Skeletal muscle cell (primary cell): ENCODE measurements at regions not wholly inside any gene's neighbourhood (a gene's known extent, or its start where the extent isn't known, plus 50 kb on each side); places are given as distances from the start of the nearest gene placed in this dataset.

ENCODE experiments used
- DNase-seq: peaks from one replicate; pipeline ENCODE4 v3.0.0-alpha.2; 2010; ENCODE audit warnings: low read depth
- H3K4me3 ChIP-seq: 2 replicates; pipeline ENCODE4 v1.5.1; 2011; ENCODE audit warnings: low read depth, mild to moderate bottlenecking, control low read depth, low read length, moderate library complexity

- no peak for DNase-seq
- H3K4me3 ChIP-seq: no peak overlapping the region
These were observed 2339.2 kb downstream of the MAT2B start for GRCh38 chr5:165844571-165844970.

DNA sequence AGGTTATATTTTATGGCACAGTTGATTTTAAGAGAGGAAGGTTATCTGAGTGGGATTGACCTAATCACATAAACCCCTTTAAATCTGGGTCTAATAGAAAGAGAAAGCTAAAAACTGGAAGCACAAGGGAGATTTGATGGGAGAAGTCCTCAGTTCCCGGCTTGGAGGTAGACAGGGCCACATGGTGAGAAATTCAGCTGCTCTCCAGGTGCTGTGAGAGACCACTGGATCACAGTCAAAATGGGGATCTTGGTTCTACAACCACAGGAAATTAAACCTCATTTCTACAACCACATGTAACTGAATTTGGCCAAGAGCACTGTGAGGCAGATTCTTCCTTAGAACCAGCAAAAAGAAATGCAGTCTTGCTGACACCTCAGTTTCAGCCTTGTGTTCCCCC lies 2352.7 kb downstream of the MAT2B start:
- DNase-seq: no peak
- H3K4me3 ChIP-seq: no peak overlapping the region

DNA sequence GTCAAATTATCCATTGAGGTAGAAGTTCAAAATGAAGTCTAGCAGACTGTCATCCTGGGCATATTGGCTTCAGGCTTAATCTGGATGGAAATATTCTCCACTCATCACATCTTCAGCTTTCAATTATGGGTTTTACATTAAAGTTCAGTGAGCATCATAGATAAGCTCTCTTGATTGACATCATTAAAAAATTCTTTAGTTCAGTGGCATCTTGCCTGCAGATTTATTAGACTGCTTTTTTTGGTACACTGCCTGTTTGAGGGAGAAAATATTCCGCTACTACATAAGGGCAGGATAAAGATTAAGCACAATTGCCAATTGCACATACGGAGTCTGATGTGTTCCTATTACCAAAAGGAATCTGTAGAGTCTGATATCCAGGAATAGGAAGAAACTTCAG lies 2353.8 kb downstream of the MAT2B start:
- no peak overlapping the region for H3K4me3 ChIP-seq
- no peak for DNase-seq

DNA sequence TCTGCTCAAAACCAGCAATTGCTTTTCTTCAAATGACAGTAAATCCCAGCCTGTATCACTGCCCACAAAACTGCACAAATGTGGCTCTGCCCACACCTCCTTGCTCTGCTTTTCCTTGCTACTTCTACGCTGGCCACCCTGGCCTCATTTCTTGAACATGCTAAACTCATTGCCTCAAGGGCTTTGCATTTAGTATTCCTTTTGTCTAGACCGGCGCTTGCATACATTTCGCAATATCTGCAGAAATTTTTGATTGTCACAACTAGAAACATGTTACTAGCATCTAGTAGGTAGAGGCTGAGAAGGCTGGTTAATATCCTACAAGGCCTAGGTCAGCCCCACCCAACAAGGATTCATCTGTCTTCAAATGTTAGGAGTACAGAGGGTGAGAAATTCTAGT lies 2357.8 kb downstream of the MAT2B start:
- DNase-seq: no peak
- H3K4me3 ChIP-seq: no peak overlapping the region

GRCh38 chr5:165871291-165871690 lies 2365.9 kb downstream of the MAT2B start:
- no peak for DNase-seq
- no peak overlapping the region for H3K4me3 ChIP-seq

GRCh38 chr5:165874851-165875250 lies 2369.4 kb downstream of the MAT2B start:
- no peak for DNase-seq
- H3K4me3 ChIP-seq: no peak overlapping the region

DNA sequence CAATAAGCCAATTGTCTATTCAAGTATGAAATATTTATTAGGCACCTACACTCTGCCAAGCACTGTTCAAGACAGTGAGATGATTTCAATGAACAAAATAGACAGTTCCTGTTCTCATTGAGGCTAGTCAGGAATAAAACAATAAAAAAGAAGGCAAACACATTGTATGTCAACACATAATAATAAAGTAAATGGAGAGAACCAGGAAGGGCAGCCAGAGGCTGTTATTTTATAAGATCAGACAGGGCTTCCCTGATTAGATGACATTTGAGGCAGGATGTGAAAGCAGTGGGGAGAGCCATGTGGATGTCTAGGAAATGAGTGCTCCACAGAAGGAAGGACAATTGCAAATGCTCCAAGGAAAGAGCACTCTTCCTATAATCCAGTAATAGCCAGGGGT lies 2371.1 kb downstream of the MAT2B start:
- DNase-seq: no peak
- H3K4me3 ChIP-seq: no peak overlapping the region

DNA sequence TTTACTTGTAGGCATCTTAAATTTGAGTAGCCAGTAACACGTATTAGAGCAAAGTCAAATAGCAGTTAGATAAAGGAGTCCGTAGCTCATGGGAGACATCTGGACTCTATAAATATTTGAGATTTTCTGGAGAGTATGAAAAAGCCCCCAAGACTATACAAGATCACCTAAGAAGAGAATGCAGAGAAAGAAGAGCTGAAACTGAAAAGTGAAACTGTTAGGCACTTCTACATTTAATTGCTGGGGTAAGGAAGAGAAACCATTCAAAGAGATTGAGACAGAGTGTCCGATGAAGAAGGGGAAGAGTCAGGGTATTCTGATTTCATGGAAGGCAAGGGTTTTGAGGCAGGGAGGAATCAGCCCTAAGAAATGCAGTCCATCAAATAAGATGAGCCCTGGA lies 2372.1 kb downstream of the MAT2B start:
- no peak overlapping the region for H3K4me3 ChIP-seq

GRCh38 chr5:165881259-165881658 lies 2375.8 kb downstream of the MAT2B start:
- no peak for DNase-seq
- no peak overlapping the region for H3K4me3 ChIP-seq

More for the DNA sequence above, 2372.1 kb downstream of the MAT2B start:
- DNase-seq: no peak

DNA sequence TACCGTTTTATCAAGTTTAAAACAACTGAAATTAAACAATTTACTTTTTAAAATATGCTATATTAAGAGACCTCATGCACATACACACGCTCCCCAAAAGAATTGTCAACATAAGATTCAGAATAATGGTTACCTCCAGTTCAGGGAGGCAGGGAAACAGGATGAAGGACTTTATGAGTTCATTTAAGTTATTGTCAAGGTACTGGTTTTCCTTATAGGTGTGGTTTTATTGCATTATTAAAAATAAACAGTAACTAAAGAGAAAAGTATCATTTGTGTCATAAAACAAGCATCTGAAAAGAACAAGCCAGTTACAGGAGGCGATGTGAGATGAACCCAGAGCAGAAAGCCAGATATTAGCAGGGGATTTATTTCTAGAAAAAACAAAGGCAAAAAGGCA lies 2376.7 kb downstream of the MAT2B start:
- DNase-seq: no peak
- H3K4me3 ChIP-seq: no peak overlapping the region

DNA sequence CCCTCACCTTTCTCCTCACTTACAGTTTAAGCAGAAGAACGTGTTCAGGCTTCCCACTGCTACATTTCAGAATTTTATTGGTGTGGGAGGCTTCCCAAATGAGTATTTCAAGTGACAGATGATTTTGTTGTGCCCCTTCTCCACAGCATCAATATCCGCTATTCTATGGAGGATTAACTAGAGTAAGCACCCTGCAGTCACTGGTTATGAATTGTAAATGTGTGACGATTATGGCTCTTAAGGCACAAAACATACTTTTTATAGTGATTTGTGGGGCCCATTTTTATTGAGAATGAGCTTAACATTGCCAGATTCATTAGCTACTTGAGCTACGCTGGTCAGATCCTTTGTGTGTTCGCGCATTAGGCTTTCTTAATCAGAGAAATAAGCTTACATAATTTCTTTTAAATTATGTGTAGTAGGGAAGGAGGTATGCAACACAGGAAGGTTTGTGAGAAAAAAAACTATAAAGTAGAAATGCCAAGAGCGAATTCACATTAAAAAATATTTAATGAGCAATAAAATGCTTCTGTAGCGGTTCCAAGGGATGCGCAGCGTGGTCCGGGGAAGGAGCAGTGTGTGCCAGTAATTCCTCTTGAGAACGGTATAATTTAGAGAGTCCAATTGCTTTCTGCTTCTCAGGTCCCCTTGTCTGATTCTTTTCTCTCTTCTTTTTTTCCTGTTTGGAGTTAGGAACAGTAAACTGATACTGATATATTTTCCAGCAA lies 2380.4 kb downstream of the MAT2B start:
- DNase-seq: no peak
- H3K4me3 ChIP-seq: no peak overlapping the region

DNA sequence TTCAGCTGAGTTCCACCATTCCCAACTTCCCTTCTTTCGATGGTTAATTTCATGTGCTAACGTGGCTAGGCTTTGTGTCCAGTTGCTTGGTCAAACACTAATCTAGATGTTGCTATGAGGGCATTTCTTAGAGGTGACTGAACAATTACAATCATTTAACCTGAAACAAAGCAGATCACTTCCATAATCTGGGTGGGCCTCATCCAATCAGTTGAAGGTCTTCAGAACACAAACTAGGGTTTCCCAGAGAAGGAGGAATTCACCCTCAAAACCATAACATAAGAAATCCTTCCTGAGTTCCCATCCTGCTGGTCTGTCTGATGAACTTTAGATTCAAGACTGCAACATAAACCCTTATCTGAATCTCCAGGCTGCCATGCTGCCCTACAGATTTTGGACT lies 2381.7 kb downstream of the MAT2B start:
- H3K4me3 ChIP-seq: no peak overlapping the region
- DNase-seq: no peak

- no peak for DNase-seq
- no peak overlapping the region for H3K4me3 ChIP-seq
These were observed 2387.0 kb downstream of the MAT2B start for GRCh38 chr5:165892383-165892782.

- DNase-seq: no peak
- no peak overlapping the region for H3K4me3 ChIP-seq
These were observed 2389.5 kb downstream of the MAT2B start for GRCh38 chr5:165894916-165895315.

DNA sequence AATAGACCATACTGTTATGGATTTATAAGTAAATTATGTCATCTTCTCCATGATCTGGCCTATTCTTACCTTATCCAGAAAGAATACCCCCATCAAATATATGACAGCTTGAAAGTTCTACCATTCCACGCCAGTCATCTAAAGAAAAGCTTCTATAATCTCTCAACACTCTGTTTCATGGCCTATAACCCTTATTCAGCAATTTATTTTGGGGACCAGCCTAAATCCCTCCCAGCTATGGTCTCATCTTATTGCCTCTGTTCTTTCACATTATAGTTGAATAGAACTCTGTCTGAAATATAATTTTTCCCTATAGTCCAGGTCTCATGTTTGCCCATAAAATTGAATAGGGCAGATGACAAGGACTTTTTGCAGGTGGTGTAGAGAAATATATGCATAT lies 2387.6 kb upstream of the WWC1 start:
- H3K4me3 ChIP-seq: no peak overlapping the region
- DNase-seq: no peak

DNA sequence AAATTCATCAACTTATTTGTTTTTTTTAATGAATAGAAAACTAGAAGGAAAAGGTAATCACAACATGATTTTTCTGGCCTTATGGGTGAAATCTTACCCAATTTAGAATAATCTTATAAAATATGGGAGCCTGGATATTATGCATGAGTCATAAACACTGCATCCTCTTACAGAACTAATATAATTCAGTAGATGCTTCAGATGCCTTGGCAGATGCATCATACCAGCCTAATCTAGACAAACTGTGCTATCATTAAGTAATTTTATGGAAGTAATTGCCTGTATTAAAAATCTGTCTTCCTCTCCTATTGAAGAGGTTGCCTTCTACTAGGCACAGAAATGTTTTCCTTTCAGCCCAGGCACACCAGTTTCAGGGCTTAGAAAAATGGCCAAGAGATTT lies 2384.6 kb upstream of the WWC1 start:
- DNase-seq: no peak

GRCh38 chr5:165913059-165913458 lies 2378.4 kb upstream of the WWC1 start:
- no peak overlapping the region for H3K4me3 ChIP-seq
- DNase-seq: no peak

More for the DNA sequence above, 2384.6 kb upstream of the WWC1 start:
- H3K4me3 ChIP-seq: no peak overlapping the region

DNA sequence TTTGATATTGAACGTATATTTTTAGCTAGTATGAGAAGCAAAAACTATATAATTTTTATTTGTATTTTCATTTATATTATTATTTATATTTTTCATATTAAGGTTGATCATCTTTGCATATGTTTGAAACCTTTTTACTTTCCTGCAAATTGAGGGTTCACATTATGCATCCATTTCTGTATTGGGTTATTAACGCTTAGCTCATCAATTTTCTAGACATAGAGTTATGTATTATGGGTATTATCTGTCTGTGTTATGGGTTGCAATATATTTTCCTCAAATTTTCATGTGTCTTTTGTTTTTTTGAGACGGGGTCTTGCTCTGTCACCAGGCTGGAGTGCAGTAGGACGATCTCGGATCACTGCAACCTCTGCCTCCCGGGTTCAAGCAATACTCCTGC lies 2377.0 kb upstream of the WWC1 start:
- H3K4me3 ChIP-seq: no peak overlapping the region
- DNase-seq: no peak

DNA sequence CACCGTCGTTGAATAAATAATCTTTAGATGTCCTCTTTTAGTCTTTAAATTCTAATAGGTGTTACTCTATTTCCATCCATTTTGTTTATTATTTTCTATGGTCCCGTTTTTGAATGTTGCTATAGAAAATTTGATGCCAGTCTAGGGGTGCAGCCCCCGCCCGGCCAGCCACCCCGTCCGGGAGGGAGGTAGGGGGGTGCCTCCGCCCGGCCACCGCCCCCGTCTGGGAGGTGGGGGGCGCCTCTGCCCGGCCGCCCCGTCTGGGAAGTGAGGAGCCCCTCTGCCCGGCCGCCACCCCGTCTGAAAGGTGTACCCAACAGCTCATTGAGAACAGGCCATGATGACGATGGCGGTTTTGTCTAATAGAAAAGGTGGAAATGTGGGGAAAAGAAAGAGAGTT lies 2372.2 kb upstream of the WWC1 start:
- no peak for DNase-seq
- no peak overlapping the region for H3K4me3 ChIP-seq

GRCh38 chr5:165920655-165921054 lies 2370.8 kb upstream of the WWC1 start:
- no peak overlapping the region for H3K4me3 ChIP-seq
- DNase-seq: no peak

GRCh38 chr5:165928971-165929370 lies 2362.5 kb upstream of the WWC1 start:
- DNase-seq: no peak
- H3K4me3 ChIP-seq: no peak overlapping the region

GRCh38 chr5:165940541-165940940 lies 2350.9 kb upstream of the WWC1 start:
- DNase-seq: no peak
- H3K4me3 ChIP-seq: no peak overlapping the region
